ENCODE measurements at regions not wholly inside any gene's neighbourhood (a gene's known extent, or its start where the extent isn't known, plus 50 kb on each side); places are given as distances from the start of the nearest gene placed in this dataset.

GRCh38 chr18:8942909-8943545 is 159.5 kb upstream of the NDUFV2 start:
- peak in 2 of 51 donors; percentile 4 to 8 for DNase-seq

GRCh38 chr18:8943900-8944870 is 158.3 kb upstream of the NDUFV2 start:
- no peak for DNase-seq

DNA sequence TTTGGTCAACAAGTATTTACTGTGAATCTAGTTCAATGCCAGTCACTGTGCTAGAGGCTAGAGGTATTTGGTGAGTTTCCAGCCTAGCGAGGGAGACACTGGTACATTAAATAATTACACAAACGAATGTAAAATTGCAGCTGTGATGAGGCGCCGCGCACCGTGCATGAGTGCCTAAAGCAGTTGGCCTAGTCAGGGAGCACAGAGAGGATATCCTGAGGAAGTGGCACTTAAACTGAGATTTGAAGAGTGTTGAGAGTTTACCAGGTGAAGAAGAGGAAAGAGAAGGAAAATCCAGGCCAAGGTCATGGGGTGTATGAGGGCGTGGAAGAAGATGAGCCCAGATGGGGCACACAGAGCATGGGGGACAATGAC is 157.6 kb upstream of the NDUFV2 start:
- DNase-seq, result no peak

- DNase-seq, result no peak
Measured at GRCh38 chr18:8945514-8945913, 157.0 kb upstream of the NDUFV2 start.

GRCh38 chr18:8946066-8946838 is 156.2 kb upstream of the NDUFV2 start:
- DNase-seq, result no peak

GRCh38 chr18:8947566-8947965 is 154.9 kb upstream of the NDUFV2 start:
- DNase-seq, result no peak

DNA sequence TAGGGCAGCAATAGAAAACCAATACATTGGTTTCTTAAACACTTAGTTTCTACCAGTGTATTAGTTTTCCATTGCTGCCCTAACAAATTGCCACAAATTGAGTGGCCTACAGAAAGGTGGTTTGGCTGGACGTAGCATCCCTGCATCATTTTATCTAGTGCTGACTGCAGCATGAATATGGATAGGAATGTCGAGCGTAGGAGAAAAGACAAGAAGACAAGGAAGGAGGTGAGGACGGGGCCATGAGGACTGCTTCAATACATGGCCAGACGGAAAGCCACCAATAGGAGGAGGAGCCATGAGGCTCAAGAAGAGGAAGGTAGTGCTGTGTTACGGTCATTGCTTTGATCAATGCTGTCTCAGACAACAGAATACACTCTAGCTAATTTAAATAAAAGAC is 154.5 kb upstream of the NDUFV2 start:
- DNase-seq, result no peak

- DNase-seq, result no peak
Measured at GRCh38 chr18:8948471-8949149, 153.9 kb upstream of the NDUFV2 start.

DNA sequence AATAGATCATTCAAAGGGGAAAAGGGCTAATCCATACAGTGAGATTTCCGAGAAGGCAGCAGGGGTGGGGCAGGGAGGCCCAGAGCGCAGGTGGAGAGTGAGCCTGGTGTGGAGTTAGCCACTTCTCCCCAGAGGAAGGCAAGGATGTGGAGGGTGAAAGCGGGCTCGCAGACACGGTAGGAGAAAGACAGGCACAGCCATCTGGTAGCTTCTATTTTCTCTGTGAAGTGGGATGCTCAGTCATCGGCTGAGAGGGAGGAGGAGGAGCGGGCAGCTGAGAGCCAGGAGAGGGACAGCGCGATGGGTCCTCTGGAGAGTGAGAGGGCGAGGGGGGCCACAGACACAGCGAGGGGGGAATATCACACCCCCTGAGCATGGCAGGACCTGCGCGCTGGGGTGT is 153.3 kb upstream of the NDUFV2 start:
- peak in 2 of 51 donors; percentile 14 to 49 for DNase-seq

DNA sequence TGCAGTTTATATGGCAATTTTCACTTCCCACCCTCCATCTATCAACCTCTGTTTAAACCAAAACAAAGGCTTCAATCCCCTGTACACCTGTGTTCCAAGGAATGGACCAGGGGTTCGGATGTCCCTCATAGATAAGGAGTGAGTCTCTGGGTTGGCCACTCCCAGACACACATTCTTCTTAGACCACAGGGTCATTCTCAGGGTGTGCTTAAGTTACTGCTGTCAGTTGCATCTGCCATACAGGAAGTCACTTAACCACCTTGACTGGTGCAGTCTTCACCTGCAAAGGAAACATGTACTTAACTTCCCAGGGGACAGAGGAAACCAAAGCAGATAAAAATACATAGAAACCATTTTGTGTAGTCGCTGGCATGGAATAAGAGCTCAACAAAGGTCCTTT is 151.0 kb upstream of the NDUFV2 start:
- DNase-seq, result no peak

GRCh38 chr18:8952174-8952573 is 150.3 kb upstream of the NDUFV2 start:
- DNase-seq, result no peak

DNA sequence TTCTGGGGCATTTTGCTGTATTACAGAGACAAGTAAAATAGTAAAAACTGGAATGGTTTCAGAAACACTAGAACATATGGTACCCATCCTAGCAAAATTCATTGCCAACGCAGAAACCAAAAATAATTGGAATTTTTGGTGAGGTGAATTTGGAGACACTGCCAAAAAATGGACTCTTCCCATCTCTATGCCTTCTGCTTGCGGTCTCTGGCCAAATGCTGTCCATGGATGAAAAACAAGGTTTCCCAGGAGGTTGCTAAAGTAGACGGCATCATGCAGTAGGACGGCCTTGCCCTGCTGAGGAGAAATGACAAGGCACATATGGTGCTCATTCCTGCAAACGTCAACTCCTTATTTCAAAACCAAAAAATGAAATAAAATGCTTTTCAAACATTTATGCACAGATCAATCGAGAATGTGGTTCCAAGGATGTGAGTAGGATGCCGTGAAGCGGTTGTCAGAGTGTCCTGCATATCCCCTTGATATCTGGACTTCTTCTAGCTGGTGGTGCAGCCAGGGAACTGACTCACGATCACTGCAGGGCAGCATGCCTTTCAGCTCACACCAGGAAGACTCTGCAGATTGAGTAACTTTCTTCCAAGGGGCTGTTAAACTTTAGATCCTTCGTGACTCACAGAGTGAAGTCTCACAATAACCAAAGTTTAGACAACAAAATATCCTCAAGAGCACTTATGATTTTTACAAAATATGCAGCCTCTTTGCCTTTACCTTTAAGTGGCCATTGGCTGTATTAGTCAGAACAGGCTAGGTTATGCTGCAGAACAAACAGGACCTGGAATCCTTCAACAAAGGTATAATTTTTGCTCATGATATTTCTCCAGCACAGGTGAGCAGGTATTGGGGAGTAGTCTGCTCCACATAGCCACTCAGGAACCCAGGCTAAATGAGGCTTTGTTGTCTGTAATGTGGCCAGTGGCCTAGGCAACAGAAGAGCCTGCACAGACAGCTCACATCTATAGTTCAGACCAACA is 149.4 kb upstream of the NDUFV2 start:
- no peak for DNase-seq

- DNase-seq, result no peak
Measured at GRCh38 chr18:8957731-8958130, 144.8 kb upstream of the NDUFV2 start.

- no peak for DNase-seq
Measured at GRCh38 chr18:8958660-8959059, 143.8 kb upstream of the NDUFV2 start.

- DNase-seq, result no peak
Measured at GRCh38 chr18:8959551-8960135, 142.9 kb upstream of the NDUFV2 start.

DNA sequence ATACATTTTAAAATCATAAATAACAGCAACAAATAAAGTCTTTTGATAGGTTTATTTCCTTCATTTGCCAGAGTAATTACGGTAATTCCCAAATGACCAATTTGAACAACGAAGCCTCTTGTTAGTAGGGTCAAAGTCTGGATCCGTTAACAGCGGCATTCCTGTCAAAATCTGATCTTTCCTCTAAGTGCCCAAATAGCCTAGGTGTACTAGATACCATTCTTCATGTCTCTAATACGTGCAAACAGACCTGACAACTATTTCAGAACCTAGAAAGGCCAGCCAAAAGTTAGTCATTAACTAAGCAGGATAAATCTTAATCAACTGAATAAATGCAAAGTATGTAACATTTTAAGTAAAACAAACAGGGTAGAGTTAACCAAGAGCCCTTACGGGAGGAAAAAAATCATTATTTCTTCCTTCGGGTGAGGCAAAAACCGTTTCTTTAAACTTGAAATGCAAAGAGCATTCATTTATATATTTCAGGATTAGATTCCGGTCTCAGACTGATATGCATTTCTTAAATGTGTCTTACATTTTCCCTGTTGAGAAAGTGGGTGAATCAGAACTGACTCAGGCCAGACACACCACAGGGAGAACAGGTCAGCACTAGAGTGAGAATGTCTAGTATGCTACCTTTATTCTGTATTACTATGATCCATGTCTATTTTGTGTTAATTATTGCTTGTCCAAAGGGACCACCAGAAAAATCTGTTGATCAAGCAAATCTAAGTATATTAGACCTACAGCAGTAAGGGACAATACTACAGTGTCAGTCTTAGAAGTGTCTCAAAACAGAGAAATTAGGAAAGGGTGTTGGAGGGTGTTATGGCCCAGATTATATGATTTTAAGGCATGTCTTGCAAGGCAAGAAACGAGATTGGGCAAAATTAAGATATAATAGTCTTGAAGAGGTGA is 141.5 kb upstream of the NDUFV2 start:
- no peak for DNase-seq

DNA sequence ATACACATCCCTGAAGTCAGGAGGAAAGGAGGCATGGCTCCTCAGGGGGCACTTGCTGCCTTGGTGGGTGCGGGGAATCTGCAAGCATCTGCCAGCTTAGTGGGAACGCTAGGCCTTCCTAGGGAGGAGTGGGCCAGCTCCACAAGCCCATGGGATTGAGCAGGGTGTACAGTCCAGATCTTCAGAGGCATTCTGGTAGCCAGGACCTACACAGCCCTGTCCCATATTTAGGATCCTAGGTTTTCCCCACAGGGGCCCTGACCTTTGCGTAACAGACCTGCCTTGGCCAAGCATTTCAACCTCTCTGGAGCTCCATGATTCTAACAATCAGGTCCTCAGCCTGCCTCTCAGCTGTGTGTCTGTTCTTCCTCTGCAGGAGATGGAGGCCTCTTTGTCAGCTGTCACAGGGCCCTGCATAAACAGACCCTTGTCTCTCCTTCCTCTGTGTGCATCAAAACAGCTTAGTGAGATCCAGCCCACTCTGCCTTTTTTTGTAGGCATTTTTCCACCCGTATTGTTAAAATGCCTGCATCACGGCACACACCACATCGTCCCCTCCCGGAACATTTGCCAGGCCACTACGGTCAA is 140.2 kb upstream of the NDUFV2 start:
- no peak for DNase-seq
